WTC11 (cell line): ENCODE measurements at regions not wholly inside any gene's neighbourhood (a gene's known extent, or its start where the extent isn't known, plus 50 kb on each side); places are given as distances from the start of the nearest gene placed in this dataset.
"Not testable (repeated sequence)": the region's sequence is repeated elsewhere in the genome, so short reads cannot be mapped to it uniquely, and the experiment has no call there.

Source experiments
- ATAC-seq: fragments of 200-7000 bp; cut with Tn5 transposase; 2 replicates; pipeline ENCODE4 v1.10.0; 2021; ENCODE audit warnings: mild to moderate bottlenecking, moderate library complexity
- CTCF ChIA-PET: fragments of 300-600 bp; sonication (Branson Sonifier 250); formaldehyde crosslinking; loops from one replicate; lab custom pipeline; 2021; ENCODE audit warnings: antibody characterized with exemption; lab: Charles Lee
- POLR2A ChIA-PET: fragments of 350-600 bp; sonication (Branson Sonifier 250); formaldehyde crosslinking; loops from one replicate; lab custom pipeline; 2021; ENCODE audit warnings: antibody characterized with exemption; lab: Charles Lee
- DNase-seq: peaks from one replicate; pipeline ENCODE4 v3.0.0; 2021; ENCODE audit warnings: low spot score
- H3K27ac Mint-ChIP-seq: 2 replicates; pipeline ENCODE4 v1.8.0; 2021; ENCODE audit warnings: mixed read lengths
- H3K27me3 Mint-ChIP-seq: 2 replicates; pipeline ENCODE4 v1.8.0; 2021; ENCODE audit warnings: low read depth, mild to moderate bottlenecking, moderate library complexity, mixed read lengths
- H3K36me3 Mint-ChIP-seq: 2 replicates; pipeline ENCODE4 v1.8.0; 2021; ENCODE audit warnings: mixed read lengths
- H3K4me1 Mint-ChIP-seq: 2 replicates; pipeline ENCODE4 v1.8.0; 2022; ENCODE audit warnings: mixed read lengths
- H3K4me3 Mint-ChIP-seq: 2 replicates; pipeline ENCODE4 v1.8.0; 2021; ENCODE audit warnings: mild to moderate bottlenecking, moderate library complexity, mixed read lengths
- H3K9me3 Mint-ChIP-seq: 2 replicates; pipeline ENCODE4 v1.8.0; 2021; ENCODE audit warnings: mixed read lengths
- ETV6 ChIP-seq: sonication (generic); formaldehyde crosslinking; IDR thresholded peaks from 2 replicates; pipeline ENCODE4 v1.8.1; 2022; ENCODE audit warnings: mild to moderate bottlenecking, missing genetic modification reagents
- FOXP1 ChIP-seq: sonication (generic); formaldehyde crosslinking; IDR thresholded peaks from 2 replicates; pipeline ENCODE4 v1.8.0; 2022; ENCODE audit warnings: missing genetic modification reagents, mild to moderate bottlenecking, moderate library complexity, borderline replicate concordance
- GTF2I ChIP-seq: fragments of 250-450 bp; sonication (Bioruptor Pico); conservative IDR thresholded peaks from 2 replicates; pipeline ENCODE4 v1.4.0; 2021; ENCODE audit warnings: mild to moderate bottlenecking
- JUN ChIP-seq: sonication (generic); formaldehyde crosslinking; IDR thresholded peaks from 2 replicates; pipeline ENCODE4 v1.8.0; 2023; ENCODE audit warnings: mild to moderate bottlenecking, missing genetic modification reagents
- KAT7 ChIP-seq: sonication (generic); formaldehyde crosslinking; IDR thresholded peaks from 2 replicates; pipeline ENCODE4 v1.8.1; 2023; ENCODE audit warnings: missing genetic modification reagents, mild to moderate bottlenecking, borderline replicate concordance
- MYBL2 ChIP-seq: sonication (generic); formaldehyde crosslinking; IDR thresholded peaks from 2 replicates; pipeline ENCODE4 v1.8.1; 2023; ENCODE audit warnings: mild to moderate bottlenecking, moderate library complexity, missing genetic modification reagents
- NFE2L1 ChIP-seq: sonication (generic); formaldehyde crosslinking; IDR thresholded peaks from 2 replicates; pipeline ENCODE4 v1.8.1; 2023; ENCODE audit warnings: missing genetic modification reagents
- NR3C1 ChIP-seq: sonication (generic); formaldehyde crosslinking; conservative IDR thresholded peaks from 2 replicates; pipeline ENCODE4 v1.8.1; 2023; ENCODE audit warnings: low read depth, mild to moderate bottlenecking, missing genetic modification reagents
- PRRX2 ChIP-seq: fragments of 250-450 bp; sonication (Bioruptor Pico); IDR thresholded peaks from 2 replicates; pipeline ENCODE4 v1.8.0; 2021; ENCODE audit warnings: mild to moderate bottlenecking
- RELA ChIP-seq: sonication (generic); formaldehyde crosslinking; IDR thresholded peaks from 2 replicates; pipeline ENCODE4 v1.8.1; 2022; ENCODE audit warnings: missing genetic modification reagents, mild to moderate bottlenecking, borderline replicate concordance
- SMAD4 ChIP-seq: sonication (generic); formaldehyde crosslinking; IDR thresholded peaks from 2 replicates; pipeline ENCODE4 v1.8.0; 2022; ENCODE audit warnings: mild to moderate bottlenecking, missing genetic modification reagents
- SOX15 ChIP-seq: fragments of 250-450 bp; sonication (Bioruptor Pico); IDR thresholded peaks from 2 replicates; pipeline ENCODE4 v1.9.0; 2021; ENCODE audit warnings: mild to moderate bottlenecking
- TP53 ChIP-seq: sonication (generic); formaldehyde crosslinking; IDR thresholded peaks from 2 replicates; pipeline ENCODE4 v1.8.1; 2023; ENCODE audit warnings: mild to moderate bottlenecking, missing genetic modification reagents
- ZBTB21 ChIP-seq: sonication (generic); formaldehyde crosslinking; IDR thresholded peaks from 2 replicates; pipeline ENCODE4 v1.8.1; 2023; ENCODE audit warnings: mild to moderate bottlenecking, missing genetic modification reagents, borderline replicate concordance
- ZNF219 ChIP-seq: sonication (generic); formaldehyde crosslinking; IDR thresholded peaks from 2 replicates; pipeline ENCODE4 v1.8.0; 2023; ENCODE audit warnings: missing genetic modification reagents, mild to moderate bottlenecking, borderline replicate concordance
- ZNF423 ChIP-seq: fragments of 250-450 bp; sonication (Bioruptor Pico); IDR thresholded peaks from 2 replicates; pipeline ENCODE4 v2.1.2; 2022; ENCODE audit warnings: mild to moderate bottlenecking, moderate library complexity
- TF ChIP-seq, protein P1 (sequence below): sonication (generic); formaldehyde crosslinking; IDR thresholded peaks from 2 replicates; pipeline ENCODE4 v1.8.0; 2022; ENCODE audit warnings: mild to moderate bottlenecking, missing genetic modification reagents
- TF ChIP-seq, protein P2 (sequence below): sonication (generic); formaldehyde crosslinking; conservative IDR thresholded peaks from 2 replicates; pipeline ENCODE4 v1.8.1; 2023; ENCODE audit warnings: mild to moderate bottlenecking, low read depth, missing genetic modification reagents, moderate library complexity
- TF ChIP-seq, protein P3 (sequence below): sonication (generic); formaldehyde crosslinking; IDR thresholded peaks from 2 replicates; pipeline ENCODE4 v1.8.0; 2022; ENCODE audit warnings: missing genetic modification reagents

DNA sequence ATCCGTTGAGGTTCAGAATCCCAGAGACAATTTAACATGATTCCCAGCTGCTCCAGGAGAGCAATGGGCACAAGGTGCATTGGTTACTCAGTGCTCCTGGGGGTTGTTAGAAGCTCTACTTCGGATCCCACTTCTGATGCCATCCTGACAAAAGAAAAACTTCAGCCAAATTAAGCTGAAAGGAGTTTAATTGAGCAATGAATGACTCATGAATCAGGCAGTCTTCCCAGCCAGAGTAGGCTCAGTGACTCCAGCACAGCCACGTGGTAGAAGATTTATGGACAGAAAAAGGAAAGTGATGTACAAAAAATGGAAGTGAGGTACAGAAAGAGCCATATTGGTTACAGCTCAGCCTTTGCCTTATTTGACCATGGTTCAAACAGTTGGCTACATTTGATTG is 95.7 kb downstream of the PWWP3B start (continued):
- no peak for TF ChIP-seq FOXP1 (CRISPR knock-in tag)
- TF ChIP-seq, all 79 proteins: peak for 0

DNA sequence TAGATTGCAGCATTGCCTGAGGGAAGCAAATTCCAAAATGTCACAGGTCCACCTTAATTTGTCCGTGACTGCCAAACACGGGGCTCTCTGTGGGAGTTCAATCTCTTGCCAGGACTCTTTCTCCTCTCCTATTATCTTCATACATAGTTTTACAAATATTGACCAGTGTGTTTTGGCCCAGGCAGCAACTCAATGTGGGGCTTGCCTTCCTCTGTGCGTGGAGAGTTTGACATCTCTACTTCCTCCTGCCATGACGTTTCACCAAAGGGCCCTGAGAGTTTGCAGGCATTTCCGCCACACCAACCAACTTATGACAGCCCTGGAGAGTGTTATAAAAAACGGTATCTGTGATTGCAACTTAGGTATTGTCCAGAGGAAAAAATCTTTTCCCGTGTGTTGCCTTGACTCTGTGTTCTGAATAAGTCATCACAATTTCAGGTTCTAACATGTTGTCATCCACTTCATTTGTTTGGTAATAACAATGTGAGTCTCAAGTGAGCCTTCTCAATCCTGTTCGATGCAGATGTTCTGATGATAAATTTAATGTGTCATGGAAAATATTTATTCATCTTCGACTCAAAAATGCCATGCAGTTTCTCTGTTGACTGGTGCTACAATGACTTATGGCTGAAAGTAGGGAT is 106.0 kb downstream of the PWWP3B start:
- POLR2A ChIA-PET, ATAC-seq, H3K9me3 Mint-ChIP-seq, CTCF ChIA-PET, H3K27me3 Mint-ChIP-seq, H3K4me1 Mint-ChIP-seq, H3K27ac Mint-ChIP-seq, H3K4me3 Mint-ChIP-seq, DNase-seq, H3K36me3 Mint-ChIP-seq: not testable (repeated sequence)

DNA sequence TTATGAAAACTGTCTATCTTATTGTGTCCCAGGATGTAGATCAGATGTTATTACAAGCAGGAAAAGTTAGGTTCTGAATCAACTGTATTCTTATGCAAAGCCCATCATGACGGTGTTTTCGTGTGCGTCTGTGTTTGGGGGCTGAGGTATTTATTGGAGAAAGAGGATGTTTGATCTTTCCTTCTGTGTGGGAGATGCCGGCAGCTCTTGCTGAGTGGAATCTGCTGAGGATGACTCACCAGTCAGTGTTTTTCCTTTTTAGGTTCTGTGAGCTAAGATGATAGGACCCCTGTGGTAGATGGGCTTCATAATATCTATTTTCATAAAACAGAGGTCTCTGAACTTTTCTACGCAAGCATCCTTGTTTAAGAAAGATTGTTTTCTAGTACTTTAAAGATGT is 107.1 kb downstream of the PWWP3B start:
- DNase-seq, H3K27me3 Mint-ChIP-seq, H3K36me3 Mint-ChIP-seq, H3K27ac Mint-ChIP-seq, H3K4me3 Mint-ChIP-seq, CTCF ChIA-PET, H3K9me3 Mint-ChIP-seq, H3K4me1 Mint-ChIP-seq, POLR2A ChIA-PET, ATAC-seq: not testable (repeated sequence)

DNA sequence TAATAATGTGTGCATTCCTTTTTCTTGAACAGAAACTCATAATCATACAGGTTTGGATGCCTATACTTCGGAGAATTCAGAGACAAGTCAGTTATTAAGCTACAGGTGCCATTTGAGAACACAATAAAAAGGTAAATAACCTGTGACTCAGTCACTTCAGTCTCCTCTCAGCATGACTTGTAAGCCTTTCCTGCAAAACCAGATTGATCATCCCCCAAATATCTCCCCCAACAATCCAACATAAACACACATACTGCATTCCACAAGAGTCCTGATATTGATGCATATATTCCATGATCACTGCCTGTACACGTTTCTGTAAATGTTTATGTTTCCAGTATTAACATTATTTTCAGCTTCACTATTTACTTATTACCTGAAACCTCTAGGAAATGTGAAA is 110.8 kb downstream of the PWWP3B start:
- DNase-seq = no peak
- POLR2A ChIA-PET = no interaction called here
- no peaks in the 10 kb centered on the region for H3K4me1 Mint-ChIP-seq
- no peak overlapping the region for H3K27ac Mint-ChIP-seq
- TF ChIP-seq RELA (CRISPR knock-in tag) = no peak
- TF ChIP-seq NR3C1 (CRISPR knock-in tag) = no peak
- TF ChIP-seq ZBTB21 = no peak
- no peak for TF ChIP-seq FOXP1 (CRISPR knock-in tag)
- TF ChIP-seq ZNF423 (CRISPR knock-in tag) = no peak
- TF ChIP-seq MYBL2 (CRISPR knock-in tag) = no peak
- TF ChIP-seq ZNF219 = no peak
- TF ChIP-seq, protein P1, sequence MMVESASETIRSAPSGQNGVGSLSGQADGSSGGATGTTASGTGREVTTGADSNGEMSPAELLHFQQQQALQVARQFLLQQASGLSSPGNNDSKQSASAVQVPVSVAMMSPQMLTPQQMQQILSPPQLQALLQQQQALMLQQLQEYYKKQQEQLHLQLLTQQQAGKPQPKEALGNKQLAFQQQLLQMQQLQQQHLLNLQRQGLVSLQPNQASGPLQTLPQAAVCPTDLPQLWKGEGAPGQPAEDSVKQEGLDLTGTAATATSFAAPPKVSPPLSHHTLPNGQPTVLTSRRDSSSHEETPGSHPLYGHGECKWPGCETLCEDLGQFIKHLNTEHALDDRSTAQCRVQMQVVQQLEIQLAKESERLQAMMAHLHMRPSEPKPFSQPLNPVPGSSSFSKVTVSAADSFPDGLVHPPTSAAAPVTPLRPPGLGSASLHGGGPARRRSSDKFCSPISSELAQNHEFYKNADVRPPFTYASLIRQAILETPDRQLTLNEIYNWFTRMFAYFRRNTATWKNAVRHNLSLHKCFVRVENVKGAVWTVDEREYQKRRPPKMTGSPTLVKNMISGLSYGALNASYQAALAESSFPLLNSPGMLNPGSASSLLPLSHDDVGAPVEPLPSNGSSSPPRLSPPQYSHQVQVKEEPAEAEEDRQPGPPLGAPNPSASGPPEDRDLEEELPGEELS (CRISPR knock-in tag) = no peak
- no peak for TF ChIP-seq SOX15 (CRISPR knock-in tag)
- no peak for TF ChIP-seq ETV6
- no peak for TF ChIP-seq GTF2I (CRISPR knock-in tag)
- no peak for TF ChIP-seq NFE2L1 (CRISPR knock-in tag)
- TF ChIP-seq, protein P2, sequence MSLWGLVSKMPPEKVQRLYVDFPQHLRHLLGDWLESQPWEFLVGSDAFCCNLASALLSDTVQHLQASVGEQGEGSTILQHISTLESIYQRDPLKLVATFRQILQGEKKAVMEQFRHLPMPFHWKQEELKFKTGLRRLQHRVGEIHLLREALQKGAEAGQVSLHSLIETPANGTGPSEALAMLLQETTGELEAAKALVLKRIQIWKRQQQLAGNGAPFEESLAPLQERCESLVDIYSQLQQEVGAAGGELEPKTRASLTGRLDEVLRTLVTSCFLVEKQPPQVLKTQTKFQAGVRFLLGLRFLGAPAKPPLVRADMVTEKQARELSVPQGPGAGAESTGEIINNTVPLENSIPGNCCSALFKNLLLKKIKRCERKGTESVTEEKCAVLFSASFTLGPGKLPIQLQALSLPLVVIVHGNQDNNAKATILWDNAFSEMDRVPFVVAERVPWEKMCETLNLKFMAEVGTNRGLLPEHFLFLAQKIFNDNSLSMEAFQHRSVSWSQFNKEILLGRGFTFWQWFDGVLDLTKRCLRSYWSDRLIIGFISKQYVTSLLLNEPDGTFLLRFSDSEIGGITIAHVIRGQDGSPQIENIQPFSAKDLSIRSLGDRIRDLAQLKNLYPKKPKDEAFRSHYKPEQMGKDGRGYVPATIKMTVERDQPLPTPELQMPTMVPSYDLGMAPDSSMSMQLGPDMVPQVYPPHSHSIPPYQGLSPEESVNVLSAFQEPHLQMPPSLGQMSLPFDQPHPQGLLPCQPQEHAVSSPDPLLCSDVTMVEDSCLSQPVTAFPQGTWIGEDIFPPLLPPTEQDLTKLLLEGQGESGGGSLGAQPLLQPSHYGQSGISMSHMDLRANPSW = no peak
- TF ChIP-seq TP53 (CRISPR knock-in tag) = no peak
- no peak for TF ChIP-seq SMAD4 (CRISPR knock-in tag)
- TF ChIP-seq JUN (CRISPR knock-in tag) = no peak
- no peak for TF ChIP-seq PRRX2 (CRISPR knock-in tag)
- TF ChIP-seq KAT7 (CRISPR knock-in tag) = no peak
- TF ChIP-seq, protein P3, sequence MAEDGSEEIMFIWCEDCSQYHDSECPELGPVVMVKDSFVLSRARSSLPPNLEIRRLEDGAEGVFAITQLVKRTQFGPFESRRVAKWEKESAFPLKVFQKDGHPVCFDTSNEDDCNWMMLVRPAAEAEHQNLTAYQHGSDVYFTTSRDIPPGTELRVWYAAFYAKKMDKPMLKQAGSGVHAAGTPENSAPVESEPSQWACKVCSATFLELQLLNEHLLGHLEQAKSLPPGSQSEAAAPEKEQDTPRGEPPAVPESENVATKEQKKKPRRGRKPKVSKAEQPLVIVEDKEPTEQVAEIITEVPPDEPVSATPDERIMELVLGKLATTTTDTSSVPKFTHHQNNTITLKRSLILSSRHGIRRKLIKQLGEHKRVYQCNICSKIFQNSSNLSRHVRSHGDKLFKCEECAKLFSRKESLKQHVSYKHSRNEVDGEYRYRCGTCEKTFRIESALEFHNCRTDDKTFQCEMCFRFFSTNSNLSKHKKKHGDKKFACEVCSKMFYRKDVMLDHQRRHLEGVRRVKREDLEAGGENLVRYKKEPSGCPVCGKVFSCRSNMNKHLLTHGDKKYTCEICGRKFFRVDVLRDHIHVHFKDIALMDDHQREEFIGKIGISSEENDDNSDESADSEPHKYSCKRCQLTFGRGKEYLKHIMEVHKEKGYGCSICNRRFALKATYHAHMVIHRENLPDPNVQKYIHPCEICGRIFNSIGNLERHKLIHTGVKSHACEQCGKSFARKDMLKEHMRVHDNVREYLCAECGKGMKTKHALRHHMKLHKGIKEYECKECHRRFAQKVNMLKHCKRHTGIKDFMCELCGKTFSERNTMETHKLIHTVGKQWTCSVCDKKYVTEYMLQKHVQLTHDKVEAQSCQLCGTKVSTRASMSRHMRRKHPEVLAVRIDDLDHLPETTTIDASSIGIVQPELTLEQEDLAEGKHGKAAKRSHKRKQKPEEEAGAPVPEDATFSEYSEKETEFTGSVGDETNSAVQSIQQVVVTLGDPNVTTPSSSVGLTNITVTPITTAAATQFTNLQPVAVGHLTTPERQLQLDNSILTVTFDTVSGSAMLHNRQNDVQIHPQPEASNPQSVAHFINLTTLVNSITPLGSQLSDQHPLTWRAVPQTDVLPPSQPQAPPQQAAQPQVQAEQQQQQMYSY (CRISPR knock-in tag) = no peak
- no peak overlapping the region for H3K4me3 Mint-ChIP-seq
- no peaks in the 10 kb centered on the region for H3K9me3 Mint-ChIP-seq
- no peak for ATAC-seq
- H3K27me3 Mint-ChIP-seq = no peaks in the 10 kb centered on the region
- H3K36me3 Mint-ChIP-seq = no peaks in the 10 kb centered on the region
- CTCF ChIA-PET = no interaction called here
